ENCODE measurements at regions not wholly inside any gene's neighbourhood (a gene's known extent, or its start where the extent isn't known, plus 50 kb on each side); places are given as distances from the start of the nearest gene placed in this dataset.

DNA sequence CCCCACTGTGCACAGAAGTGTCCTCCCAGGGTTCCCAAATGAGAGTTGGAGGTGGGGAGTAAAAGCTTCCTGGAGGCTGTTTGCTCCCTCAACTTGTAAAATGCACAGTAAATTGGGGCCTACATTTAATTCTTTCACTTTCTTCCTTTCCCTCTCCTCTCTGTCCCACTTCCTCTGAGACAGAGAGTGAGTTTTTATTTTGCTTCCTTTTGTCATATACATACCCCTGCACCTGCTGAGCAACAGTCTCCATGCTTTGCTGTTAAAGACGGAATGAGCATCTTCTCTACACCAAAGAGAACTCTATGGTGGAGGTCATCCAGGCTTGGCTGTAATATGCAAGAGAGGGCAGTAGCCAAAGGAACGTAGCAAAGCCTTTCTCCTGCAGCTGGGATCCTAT is 79.3 kb upstream of the VAV3 start:
- TF ChIP-seq CTCF (IDR thresholded peaks at IDR 0.05; ENCODE audit: control extremely low read depth in 1 of 3, insufficient read depth in 1 of 3, low read depth in 1 of 3, low read length in 3 of 3) (no peak), CREB1 (IDR thresholded peaks at IDR 0.05) (no peak), JUN (IDR thresholded peaks at IDR 0.05; ENCODE audit: low read depth, low read length) (no peak), POLR2A (IDR thresholded peaks at IDR 0.05; ENCODE audit: control extremely low read depth in 1 of 2, low read depth in 2 of 2, low read length in 2 of 2) (no peak), CBX8 (IDR thresholded peaks at IDR 0.05; ENCODE audit: borderline replicate concordance, low read depth, low read length) (no peak), EP300 (IDR thresholded peaks at IDR 0.05; ENCODE audit: borderline replicate concordance in 1 of 2, low read depth in 2 of 2, low read length in 2 of 2) (no peak), SP2 (IDR thresholded peaks at IDR 0.05; ENCODE audit: low read length) (no peak), BCL11A (IDR thresholded peaks at IDR 0.05; ENCODE audit: low read depth in 2 of 2, low read length in 2 of 2) (no peak)
